GM23338 (cell line): ENCODE measurements at regions not wholly inside any gene's neighbourhood (a gene's known extent, or its start where the extent isn't known, plus 50 kb on each side); places are given as distances from the start of the nearest gene placed in this dataset.

Experiments
- ATAC-seq: fragments of 200-7000 bp; cut with Tn5 transposase; 3 replicates; pipeline ENCODE4 v1.9.1; 2020
- DNase-seq: peaks from one replicate; pipeline ENCODE4 v3.0.0-alpha.2; 2015; ENCODE audit warnings: low spot score
- H2AFZ ChIP-seq: fragments of 200-600 bp; sonication (generic); 2 replicates; pipeline ENCODE4 v1.8.0; 2016; ENCODE audit warnings: antibody characterized with exemption, mild to moderate bottlenecking, moderate library complexity
- H3F3A ChIP-seq: fragments of 200-600 bp; sonication (generic); replicated peaks from 2 replicates; pipeline ENCODE4 v1.8.0; 2017; ENCODE audit warnings: antibody characterized with exemption, mixed run types, low read depth
- H3K27ac ChIP-seq: fragments of 200-600 bp; sonication (generic); 2 replicates; pipeline ENCODE4 v1.6.1; 2016; ENCODE audit warnings: low read depth
- H3K27me3 ChIP-seq: fragments of 200-600 bp; sonication (generic); 2 replicates; pipeline ENCODE4 v1.8.0; 2016; ENCODE audit warnings: mild to moderate bottlenecking, mixed run types, moderate library complexity; ENCODE audit not compliant: insufficient read depth
- H3K36me3 ChIP-seq: fragments of 200-600 bp; sonication (generic); 2 replicates; pipeline ENCODE4 v1.8.0; 2016; ENCODE audit warnings: mild to moderate bottlenecking; ENCODE audit not compliant: insufficient read depth
- H3K4me1 ChIP-seq: fragments of 200-600 bp; sonication (generic); 2 replicates; pipeline ENCODE4 v1.8.0; 2016; ENCODE audit warnings: mild to moderate bottlenecking, moderate library complexity; ENCODE audit not compliant: insufficient read depth
- H3K4me2 ChIP-seq: fragments of 200-600 bp; sonication (generic); 2 replicates; pipeline ENCODE4 v1.7.1; 2017; ENCODE audit warnings: mixed run types
- H3K4me3 ChIP-seq: fragments of 200-600 bp; sonication (generic); 2 replicates; pipeline ENCODE4 v1.6.1; 2016; ENCODE audit warnings: mixed run types
- H3K79me2 ChIP-seq: fragments of 200-600 bp; sonication (generic); replicated peaks from 2 replicates; pipeline ENCODE4 v1.8.0; 2017; ENCODE audit warnings: mild to moderate bottlenecking; ENCODE audit not compliant: insufficient read depth
- H3K9me2 ChIP-seq: fragments of 200-600 bp; sonication (generic); 2 replicates; pipeline ENCODE4 v1.8.0; 2017; ENCODE audit not compliant: insufficient read depth
- H4K20me1 ChIP-seq: fragments of 200-600 bp; sonication (generic); replicated peaks from 2 replicates; pipeline ENCODE4 v1.8.0; 2017; ENCODE audit warnings: mild to moderate bottlenecking; ENCODE audit not compliant: insufficient read depth
- H3K27ac Mint-ChIP-seq: 2 replicates; pipeline ENCODE4 v1.8.0; 2020; ENCODE audit warnings: inconsistent platforms, mild to moderate bottlenecking, moderate library complexity, mixed read lengths
- H3K27me3 Mint-ChIP-seq: 3 replicates; pipeline ENCODE4 v1.8.0; 2022; ENCODE audit warnings: low read depth, mild to moderate bottlenecking, moderate library complexity, mixed read lengths, inconsistent platforms; ENCODE audit not compliant: insufficient read depth, poor library complexity
- H3K36me3 Mint-ChIP-seq: 3 replicates; pipeline ENCODE4 v1.8.0; 2021; ENCODE audit warnings: low read depth, mild to moderate bottlenecking, inconsistent platforms, moderate library complexity, mixed read lengths
- H3K4me1 Mint-ChIP-seq: 3 replicates; pipeline ENCODE4 v1.8.0; 2020; ENCODE audit warnings: mild to moderate bottlenecking, inconsistent platforms, mixed read lengths
- H3K4me3 Mint-ChIP-seq: 3 replicates; pipeline ENCODE4 v1.8.0; 2021; ENCODE audit warnings: moderate library complexity, mild to moderate bottlenecking, inconsistent platforms, mixed read lengths
- H3K9me3 Mint-ChIP-seq: 3 replicates; pipeline ENCODE4 v1.8.0; 2020; ENCODE audit warnings: moderate library complexity, mild to moderate bottlenecking, inconsistent platforms, mixed read lengths
- CREB1 ChIP-seq: fragments of 250-450 bp; sonication (Bioruptor Pico); IDR thresholded peaks from 2 replicates; pipeline ENCODE4 v1.5.0; 2020; ENCODE audit warnings: low read depth, mild to moderate bottlenecking, moderate library complexity
- EZH2 ChIP-seq: fragments of 200-600 bp; sonication (generic); IDR thresholded peaks from one replicate; pipeline ENCODE4 v1.8.0; 2017; ENCODE audit warnings: antibody characterized with exemption, mild to moderate bottlenecking, low read depth; ENCODE audit not compliant: unreplicated experiment
- EZH2phosphoT487 ChIP-seq: fragments of 200-600 bp; sonication (generic); IDR thresholded peaks from one replicate; pipeline ENCODE4 v1.8.1; 2018; ENCODE audit warnings: antibody characterized with exemption; ENCODE audit not compliant: unreplicated experiment
- JUNB ChIP-seq: IDR thresholded peaks from one replicate; pipeline ENCODE4 v1.6.1; 2016; ENCODE audit warnings: antibody characterized with exemption; ENCODE audit not compliant: unreplicated experiment
- NANOG ChIP-seq: IDR thresholded peaks from 2 replicates; pipeline ENCODE4 v1.6.1; 2016; ENCODE audit warnings: antibody characterized with exemption, borderline replicate concordance
- POLR2AphosphoS5 ChIP-seq: IDR thresholded peaks from 2 replicates; pipeline ENCODE4 v1.6.1; 2016; ENCODE audit warnings: antibody characterized with exemption, low read depth
- STAT1 ChIP-seq: IDR thresholded peaks from one replicate; pipeline ENCODE4 v1.6.1; 2016; ENCODE audit warnings: antibody characterized with exemption; ENCODE audit not compliant: unreplicated experiment
- ZNF114 ChIP-seq: fragments of 250-450 bp; sonication (Bioruptor Pico); IDR thresholded peaks from 2 replicates; pipeline ENCODE4 v1.5.0; 2020; ENCODE audit warnings: mild to moderate bottlenecking, moderate library complexity
- ZNF331 ChIP-seq: fragments of 250-450 bp; sonication (Bioruptor Pico); IDR thresholded peaks from 2 replicates; pipeline ENCODE4 v1.5.0; 2020; ENCODE audit warnings: low read depth, mild to moderate bottlenecking, moderate library complexity
- TF ChIP-seq, protein P1 (sequence below): IDR thresholded peaks from 2 replicates; pipeline ENCODE4 v1.6.1; 2016; ENCODE audit warnings: antibody characterized with exemption
- TF ChIP-seq, protein P2 (sequence below), 2 experiments: fragments of 200-600 bp in 1 of 2; sonication (generic) in 1 of 2; conservative IDR thresholded peaks; 2 replicates each; pipeline versions ENCODE4 v1.5.1 to v1.6.1; 2016 to 2017; ENCODE audit warnings: antibody characterized with exemption in 2 of 2, low read depth in 2 of 2, mild to moderate bottlenecking in 2 of 2, moderate library complexity in 1 of 2
- TF ChIP-seq, protein P3 (sequence below): fragments of 250-450 bp; sonication (Bioruptor Pico); IDR thresholded peaks from 2 replicates; pipeline ENCODE4 v1.5.0; 2020; ENCODE audit warnings: mild to moderate bottlenecking, moderate library complexity
- TF ChIP-seq, protein P4 (sequence below): IDR thresholded peaks from one replicate; pipeline ENCODE4 v1.6.1; 2018; ENCODE audit warnings: antibody characterized with exemption; ENCODE audit not compliant: unreplicated experiment

DNA sequence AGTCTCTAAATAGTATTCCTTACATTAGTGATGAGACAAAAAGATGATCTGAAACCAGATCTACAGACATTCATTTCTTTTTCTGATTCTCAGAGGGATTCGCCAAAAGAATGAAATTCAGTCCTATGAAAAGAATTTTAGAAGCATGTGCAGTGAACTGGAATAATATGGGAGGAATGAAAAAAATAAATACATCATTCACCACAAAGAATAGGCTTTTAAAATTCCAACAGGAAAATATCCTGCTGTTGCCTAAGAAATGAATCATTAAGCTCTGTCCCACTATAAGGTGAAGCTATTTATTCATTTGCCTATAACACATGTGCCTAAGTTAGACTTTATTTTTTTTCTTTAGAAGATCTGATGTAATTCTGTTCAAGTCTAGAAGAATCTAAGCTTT lies 165.9 kb downstream of the IL15 start:
- no peak overlapping the region for H3K4me2 ChIP-seq
- no peak overlapping the region for H3K27ac ChIP-seq
- H3K36me3 ChIP-seq = no peaks in the 10 kb centered on the region
- H3K79me2 ChIP-seq = no peaks in the 10 kb centered on the region
- Mint-ChIP-seq H3K27ac (no peak overlapping the region), H3K4me1 (peaks cover 5% of the 10 kb centered on the region; the same call in 2 of the 3 replicates), H3K27me3 (no peaks in the 10 kb centered on the region), H3K9me3 (no peaks in the 10 kb centered on the region), H3K36me3 (no peaks in the 10 kb centered on the region), H3K4me3 (no peak overlapping the region)
- no peaks in the 10 kb centered on the region for H3K27me3 ChIP-seq
- H3K4me3 ChIP-seq = no peak overlapping the region
- no peaks in the 10 kb centered on the region for H4K20me1 ChIP-seq
- DNase-seq (no peak), ATAC-seq (no peak)
- no peak overlapping the region for H2AFZ ChIP-seq
- H3K4me1 ChIP-seq = peaks cover 3% of the 10 kb centered on the region; the same call in 1 of the 2 replicates
- H3K9me2 ChIP-seq = no peaks in the 10 kb centered on the region
- no peak for TF ChIP-seq ZNF331 (CRISPR knock-in tag)
- no peak for TF ChIP-seq JUNB
- TF ChIP-seq CREB1 = no peak
- TF ChIP-seq ZNF114 (CRISPR knock-in tag) = no peak
- no peak for TF ChIP-seq EZH2phosphoT487
- TF ChIP-seq, protein P1, sequence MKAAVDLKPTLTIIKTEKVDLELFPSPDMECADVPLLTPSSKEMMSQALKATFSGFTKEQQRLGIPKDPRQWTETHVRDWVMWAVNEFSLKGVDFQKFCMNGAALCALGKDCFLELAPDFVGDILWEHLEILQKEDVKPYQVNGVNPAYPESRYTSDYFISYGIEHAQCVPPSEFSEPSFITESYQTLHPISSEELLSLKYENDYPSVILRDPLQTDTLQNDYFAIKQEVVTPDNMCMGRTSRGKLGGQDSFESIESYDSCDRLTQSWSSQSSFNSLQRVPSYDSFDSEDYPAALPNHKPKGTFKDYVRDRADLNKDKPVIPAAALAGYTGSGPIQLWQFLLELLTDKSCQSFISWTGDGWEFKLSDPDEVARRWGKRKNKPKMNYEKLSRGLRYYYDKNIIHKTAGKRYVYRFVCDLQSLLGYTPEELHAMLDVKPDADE = no peak
- no peak for TF ChIP-seq NANOG
- TF ChIP-seq POLR2AphosphoS5 = no peak
- TF ChIP-seq, protein P2, sequence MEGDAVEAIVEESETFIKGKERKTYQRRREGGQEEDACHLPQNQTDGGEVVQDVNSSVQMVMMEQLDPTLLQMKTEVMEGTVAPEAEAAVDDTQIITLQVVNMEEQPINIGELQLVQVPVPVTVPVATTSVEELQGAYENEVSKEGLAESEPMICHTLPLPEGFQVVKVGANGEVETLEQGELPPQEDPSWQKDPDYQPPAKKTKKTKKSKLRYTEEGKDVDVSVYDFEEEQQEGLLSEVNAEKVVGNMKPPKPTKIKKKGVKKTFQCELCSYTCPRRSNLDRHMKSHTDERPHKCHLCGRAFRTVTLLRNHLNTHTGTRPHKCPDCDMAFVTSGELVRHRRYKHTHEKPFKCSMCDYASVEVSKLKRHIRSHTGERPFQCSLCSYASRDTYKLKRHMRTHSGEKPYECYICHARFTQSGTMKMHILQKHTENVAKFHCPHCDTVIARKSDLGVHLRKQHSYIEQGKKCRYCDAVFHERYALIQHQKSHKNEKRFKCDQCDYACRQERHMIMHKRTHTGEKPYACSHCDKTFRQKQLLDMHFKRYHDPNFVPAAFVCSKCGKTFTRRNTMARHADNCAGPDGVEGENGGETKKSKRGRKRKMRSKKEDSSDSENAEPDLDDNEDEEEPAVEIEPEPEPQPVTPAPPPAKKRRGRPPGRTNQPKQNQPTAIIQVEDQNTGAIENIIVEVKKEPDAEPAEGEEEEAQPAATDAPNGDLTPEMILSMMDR (conservative IDR thresholded peaks at IDR 0.05; ENCODE audit: low read depth in 2 of 2) = no peak
- TF ChIP-seq, protein P3, sequence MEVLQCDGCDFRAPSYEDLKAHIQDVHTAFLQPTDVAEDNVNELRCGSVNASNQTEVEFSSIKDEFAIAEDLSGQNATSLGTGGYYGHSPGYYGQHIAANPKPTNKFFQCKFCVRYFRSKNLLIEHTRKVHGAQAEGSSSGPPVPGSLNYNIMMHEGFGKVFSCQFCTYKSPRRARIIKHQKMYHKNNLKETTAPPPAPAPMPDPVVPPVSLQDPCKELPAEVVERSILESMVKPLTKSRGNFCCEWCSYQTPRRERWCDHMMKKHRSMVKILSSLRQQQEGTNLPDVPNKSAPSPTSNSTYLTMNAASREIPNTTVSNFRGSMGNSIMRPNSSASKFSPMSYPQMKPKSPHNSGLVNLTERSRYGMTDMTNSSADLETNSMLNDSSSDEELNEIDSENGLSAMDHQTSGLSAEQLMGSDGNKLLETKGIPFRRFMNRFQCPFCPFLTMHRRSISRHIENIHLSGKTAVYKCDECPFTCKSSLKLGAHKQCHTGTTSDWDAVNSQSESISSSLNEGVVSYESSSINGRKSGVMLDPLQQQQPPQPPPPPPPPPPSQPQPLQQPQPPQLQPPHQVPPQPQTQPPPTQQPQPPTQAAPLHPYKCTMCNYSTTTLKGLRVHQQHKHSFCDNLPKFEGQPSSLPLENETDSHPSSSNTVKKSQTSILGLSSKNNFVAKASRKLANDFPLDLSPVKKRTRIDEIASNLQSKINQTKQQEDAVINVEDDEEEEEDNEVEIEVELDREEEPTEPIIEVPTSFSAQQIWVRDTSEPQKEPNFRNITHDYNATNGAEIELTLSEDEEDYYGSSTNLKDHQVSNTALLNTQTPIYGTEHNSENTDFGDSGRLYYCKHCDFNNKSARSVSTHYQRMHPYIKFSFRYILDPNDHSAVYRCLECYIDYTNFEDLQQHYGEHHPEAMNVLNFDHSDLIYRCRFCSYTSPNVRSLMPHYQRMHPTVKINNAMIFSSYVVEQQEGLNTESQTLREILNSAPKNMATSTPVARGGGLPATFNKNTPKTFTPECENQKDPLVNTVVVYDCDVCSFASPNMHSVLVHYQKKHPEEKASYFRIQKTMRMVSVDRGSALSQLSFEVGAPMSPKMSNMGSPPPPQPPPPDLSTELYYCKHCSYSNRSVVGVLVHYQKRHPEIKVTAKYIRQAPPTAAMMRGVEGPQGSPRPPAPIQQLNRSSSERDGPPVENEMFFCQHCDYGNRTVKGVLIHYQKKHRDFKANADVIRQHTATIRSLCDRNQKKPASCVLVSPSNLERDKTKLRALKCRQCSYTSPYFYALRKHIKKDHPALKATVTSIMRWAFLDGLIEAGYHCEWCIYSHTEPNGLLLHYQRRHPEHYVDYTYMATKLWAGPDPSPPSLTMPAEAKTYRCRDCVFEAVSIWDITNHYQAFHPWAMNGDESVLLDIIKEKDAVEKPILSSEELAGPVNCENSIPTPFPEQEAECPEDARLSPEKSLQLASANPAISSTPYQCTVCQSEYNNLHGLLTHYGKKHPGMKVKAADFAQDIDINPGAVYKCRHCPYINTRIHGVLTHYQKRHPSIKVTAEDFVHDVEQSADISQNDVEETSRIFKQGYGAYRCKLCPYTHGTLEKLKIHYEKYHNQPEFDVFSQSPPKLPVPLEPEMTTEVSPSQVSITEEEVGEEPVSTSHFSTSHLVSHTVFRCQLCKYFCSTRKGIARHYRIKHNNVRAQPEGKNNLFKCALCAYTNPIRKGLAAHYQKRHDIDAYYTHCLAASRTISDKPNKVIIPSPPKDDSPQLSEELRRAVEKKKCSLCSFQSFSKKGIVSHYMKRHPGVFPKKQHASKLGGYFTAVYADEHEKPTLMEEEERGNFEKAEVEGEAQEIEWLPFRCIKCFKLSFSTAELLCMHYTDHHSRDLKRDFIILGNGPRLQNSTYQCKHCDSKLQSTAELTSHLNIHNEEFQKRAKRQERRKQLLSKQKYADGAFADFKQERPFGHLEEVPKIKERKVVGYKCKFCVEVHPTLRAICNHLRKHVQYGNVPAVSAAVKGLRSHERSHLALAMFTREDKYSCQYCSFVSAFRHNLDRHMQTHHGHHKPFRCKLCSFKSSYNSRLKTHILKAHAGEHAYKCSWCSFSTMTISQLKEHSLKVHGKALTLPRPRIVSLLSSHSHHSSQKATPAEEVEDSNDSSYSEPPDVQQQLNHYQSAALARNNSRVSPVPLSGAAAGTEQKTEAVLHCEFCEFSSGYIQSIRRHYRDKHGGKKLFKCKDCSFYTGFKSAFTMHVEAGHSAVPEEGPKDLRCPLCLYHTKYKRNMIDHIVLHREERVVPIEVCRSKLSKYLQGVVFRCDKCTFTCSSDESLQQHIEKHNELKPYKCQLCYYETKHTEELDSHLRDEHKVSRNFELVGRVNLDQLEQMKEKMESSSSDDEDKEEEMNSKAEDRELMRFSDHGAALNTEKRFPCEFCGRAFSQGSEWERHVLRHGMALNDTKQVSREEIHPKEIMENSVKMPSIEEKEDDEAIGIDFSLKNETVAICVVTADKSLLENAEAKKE (CRISPR knock-in tag) = no peak
- TF ChIP-seq, protein P4, sequence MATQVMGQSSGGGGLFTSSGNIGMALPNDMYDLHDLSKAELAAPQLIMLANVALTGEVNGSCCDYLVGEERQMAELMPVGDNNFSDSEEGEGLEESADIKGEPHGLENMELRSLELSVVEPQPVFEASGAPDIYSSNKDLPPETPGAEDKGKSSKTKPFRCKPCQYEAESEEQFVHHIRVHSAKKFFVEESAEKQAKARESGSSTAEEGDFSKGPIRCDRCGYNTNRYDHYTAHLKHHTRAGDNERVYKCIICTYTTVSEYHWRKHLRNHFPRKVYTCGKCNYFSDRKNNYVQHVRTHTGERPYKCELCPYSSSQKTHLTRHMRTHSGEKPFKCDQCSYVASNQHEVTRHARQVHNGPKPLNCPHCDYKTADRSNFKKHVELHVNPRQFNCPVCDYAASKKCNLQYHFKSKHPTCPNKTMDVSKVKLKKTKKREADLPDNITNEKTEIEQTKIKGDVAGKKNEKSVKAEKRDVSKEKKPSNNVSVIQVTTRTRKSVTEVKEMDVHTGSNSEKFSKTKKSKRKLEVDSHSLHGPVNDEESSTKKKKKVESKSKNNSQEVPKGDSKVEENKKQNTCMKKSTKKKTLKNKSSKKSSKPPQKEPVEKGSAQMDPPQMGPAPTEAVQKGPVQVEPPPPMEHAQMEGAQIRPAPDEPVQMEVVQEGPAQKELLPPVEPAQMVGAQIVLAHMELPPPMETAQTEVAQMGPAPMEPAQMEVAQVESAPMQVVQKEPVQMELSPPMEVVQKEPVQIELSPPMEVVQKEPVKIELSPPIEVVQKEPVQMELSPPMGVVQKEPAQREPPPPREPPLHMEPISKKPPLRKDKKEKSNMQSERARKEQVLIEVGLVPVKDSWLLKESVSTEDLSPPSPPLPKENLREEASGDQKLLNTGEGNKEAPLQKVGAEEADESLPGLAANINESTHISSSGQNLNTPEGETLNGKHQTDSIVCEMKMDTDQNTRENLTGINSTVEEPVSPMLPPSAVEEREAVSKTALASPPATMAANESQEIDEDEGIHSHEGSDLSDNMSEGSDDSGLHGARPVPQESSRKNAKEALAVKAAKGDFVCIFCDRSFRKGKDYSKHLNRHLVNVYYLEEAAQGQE = no peak
- TF ChIP-seq STAT1 = no peak
- TF ChIP-seq EZH2 = no peak
- H3F3A ChIP-seq = no peaks in the 10 kb centered on the region
